ENCODE measurements at regions not wholly inside any gene's neighbourhood (a gene's known extent, or its start where the extent isn't known, plus 50 kb on each side); places are given as distances from the start of the nearest gene placed in this dataset.

DNA sequence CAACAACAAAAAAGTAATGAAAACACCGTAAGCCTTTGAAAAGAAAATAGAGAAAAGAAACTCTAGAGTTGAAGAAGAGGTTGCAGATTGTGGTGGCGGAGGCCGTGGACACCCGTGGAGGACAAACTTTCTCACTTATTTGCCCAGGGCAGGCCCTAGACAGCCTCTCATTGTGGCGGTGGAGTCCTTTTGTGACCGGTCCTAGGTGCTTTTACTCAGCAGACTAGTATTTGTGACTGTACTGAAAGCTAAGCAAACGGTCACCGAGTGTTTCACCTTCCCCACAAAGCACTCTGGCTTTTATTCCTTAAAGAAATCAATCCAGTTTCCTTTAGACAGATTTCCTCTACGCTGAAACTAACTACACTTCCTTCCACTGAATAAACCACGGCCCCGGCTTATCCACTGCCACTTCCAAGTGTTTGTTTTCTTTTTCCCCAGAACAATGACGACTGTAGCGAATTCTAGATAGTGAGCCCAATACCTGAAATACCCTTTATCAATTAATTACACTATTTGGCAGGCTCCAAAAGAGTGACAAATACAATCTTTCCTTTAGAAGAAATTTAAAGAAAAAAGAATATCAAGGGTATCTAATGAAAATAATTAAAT is 210.2 kb upstream of the TARS1 start:
- Histone ChIP-seq H3K36me3 (ENCODE audit: control insufficient read depth in 2 of 2, insufficient read depth in 2 of 2, low read length in 2 of 2) (no peaks in the 10 kb centered on the region), H3K27me3 (ENCODE audit: control insufficient read depth in 2 of 2, insufficient read depth in 2 of 2, low read length in 2 of 2) (no peaks in the 10 kb centered on the region), H3K4me3 (ENCODE audit: low read length in 2 of 2) (no peak overlapping the region), H3K9ac (ENCODE audit: low read depth in 1 of 2, low read length in 2 of 2) (no peak overlapping the region), H3K4me1 (ENCODE audit: control insufficient read depth in 2 of 2, insufficient read depth in 2 of 2, low read length in 2 of 2) (no peaks in the 10 kb centered on the region), H3K27ac (ENCODE audit: low read depth in 2 of 2, low read length in 2 of 2) (no peak overlapping the region), H3K9me3 (ENCODE audit: control insufficient read depth in 2 of 2, low read length in 2 of 2) (no peaks in the 10 kb centered on the region)

DNA sequence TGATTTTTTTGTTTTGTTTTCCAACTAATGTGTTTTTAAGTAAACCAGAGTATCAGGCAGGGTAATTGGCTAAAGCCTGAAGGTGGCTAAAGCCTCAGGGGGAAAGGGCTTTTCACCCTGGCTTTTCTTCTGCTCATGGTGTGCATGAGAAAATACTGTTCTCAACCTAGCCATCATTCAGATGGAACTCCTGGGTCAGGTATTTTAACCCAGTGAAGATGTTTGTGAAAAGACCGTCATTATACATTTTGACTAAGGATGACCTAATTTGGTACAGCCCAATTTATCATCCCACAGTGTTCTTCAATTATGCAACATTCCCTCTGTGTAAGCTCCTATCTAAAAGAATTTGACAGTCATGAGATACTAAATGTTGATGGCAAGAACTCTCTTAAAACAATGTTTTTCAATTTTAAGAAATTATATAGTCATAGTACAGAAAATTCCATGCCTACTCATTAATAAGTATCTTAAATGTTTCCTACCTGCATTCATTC is 209.5 kb upstream of the TARS1 start:
- no peaks in the 10 kb centered on the region for H3K4me1 ChIP-seq (ENCODE audit: control insufficient read depth in 2 of 2, insufficient read depth in 2 of 2, low read length in 2 of 2)
- H3K36me3 ChIP-seq (ENCODE audit: control insufficient read depth in 2 of 2, insufficient read depth in 2 of 2, low read length in 2 of 2) = no peaks in the 10 kb centered on the region
- no peak overlapping the region for H3K4me3 ChIP-seq (ENCODE audit: low read length in 2 of 2)
- no peaks in the 10 kb centered on the region for H3K9me3 ChIP-seq (ENCODE audit: control insufficient read depth in 2 of 2, low read length in 2 of 2)
- H3K27ac ChIP-seq (ENCODE audit: low read depth in 2 of 2, low read length in 2 of 2) = no peak overlapping the region
- no peak overlapping the region for H3K9ac ChIP-seq (ENCODE audit: low read depth in 1 of 2, low read length in 2 of 2)
- no peaks in the 10 kb centered on the region for H3K27me3 ChIP-seq (ENCODE audit: control insufficient read depth in 2 of 2, insufficient read depth in 2 of 2, low read length in 2 of 2)

GRCh38 chr5:33231935-33232334 is 208.8 kb upstream of the TARS1 start:
- Histone ChIP-seq H3K9ac (ENCODE audit: low read depth in 1 of 2, low read length in 2 of 2) (no peak overlapping the region), H3K4me3 (ENCODE audit: low read length in 2 of 2) (no peak overlapping the region), H3K27ac (ENCODE audit: low read depth in 2 of 2, low read length in 2 of 2) (no peak overlapping the region), H3K4me1 (ENCODE audit: control insufficient read depth in 2 of 2, insufficient read depth in 2 of 2, low read length in 2 of 2) (peaks cover 0 to under 1% of the 10 kb centered on the region in 2 donors), H3K36me3 (ENCODE audit: control insufficient read depth in 2 of 2, insufficient read depth in 2 of 2, low read length in 2 of 2) (no peaks in the 10 kb centered on the region), H3K9me3 (ENCODE audit: control insufficient read depth in 2 of 2, low read length in 2 of 2) (no peaks in the 10 kb centered on the region), H3K27me3 (ENCODE audit: control insufficient read depth in 2 of 2, insufficient read depth in 2 of 2, low read length in 2 of 2) (no peaks in the 10 kb centered on the region)

DNA sequence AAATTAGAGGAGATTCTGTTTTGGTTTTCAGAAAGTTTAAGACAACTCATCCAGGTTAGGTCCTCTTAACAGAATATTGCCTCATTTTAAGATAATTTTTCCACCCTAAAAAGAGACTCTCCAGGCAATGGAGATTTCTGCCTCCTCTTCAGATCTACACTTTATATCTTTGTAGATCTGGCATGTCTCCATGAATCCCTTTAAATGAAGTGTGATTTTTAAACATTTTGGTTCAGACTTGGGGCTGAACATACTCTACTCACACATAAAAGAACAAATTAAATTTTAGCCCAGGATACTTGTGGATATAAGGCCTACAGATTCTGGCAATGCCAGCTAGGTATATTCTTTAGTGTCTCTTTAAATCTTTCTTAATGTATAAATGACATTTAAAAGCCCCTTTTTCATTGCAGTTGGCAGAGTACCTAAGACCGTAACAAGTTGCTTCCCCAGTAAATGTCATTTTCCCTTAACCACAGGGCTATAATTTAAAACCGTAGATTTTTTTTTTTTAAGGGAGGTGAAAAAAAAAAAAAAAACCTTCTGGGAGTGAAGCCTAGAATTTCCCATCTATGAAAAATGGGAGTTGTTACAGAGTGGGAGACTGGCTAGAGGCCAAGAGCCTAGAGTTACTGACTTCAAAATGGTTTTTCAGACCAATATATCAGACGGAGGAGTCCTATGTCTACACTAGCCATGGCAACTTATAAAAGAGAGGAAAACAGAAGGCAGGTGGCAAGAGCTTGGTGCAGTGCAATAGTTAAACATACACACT is 207.8 kb upstream of the TARS1 start:
- H3K9ac ChIP-seq (ENCODE audit: low read depth in 1 of 2, low read length in 2 of 2) = no peak overlapping the region
- H3K36me3 ChIP-seq (ENCODE audit: control insufficient read depth in 2 of 2, insufficient read depth in 2 of 2, low read length in 2 of 2) = no peaks in the 10 kb centered on the region
- peaks cover 0 to 5% of the 10 kb centered on the region in 2 donors for H3K4me1 ChIP-seq (ENCODE audit: control insufficient read depth in 2 of 2, insufficient read depth in 2 of 2, low read length in 2 of 2)
- no peak overlapping the region for H3K27ac ChIP-seq (ENCODE audit: low read depth in 2 of 2, low read length in 2 of 2)
- no peaks in the 10 kb centered on the region for H3K9me3 ChIP-seq (ENCODE audit: control insufficient read depth in 2 of 2, low read length in 2 of 2)
- H3K27me3 ChIP-seq (ENCODE audit: control insufficient read depth in 2 of 2, insufficient read depth in 2 of 2, low read length in 2 of 2) = no peaks in the 10 kb centered on the region
- no peak overlapping the region for H3K4me3 ChIP-seq (ENCODE audit: low read length in 2 of 2)

DNA sequence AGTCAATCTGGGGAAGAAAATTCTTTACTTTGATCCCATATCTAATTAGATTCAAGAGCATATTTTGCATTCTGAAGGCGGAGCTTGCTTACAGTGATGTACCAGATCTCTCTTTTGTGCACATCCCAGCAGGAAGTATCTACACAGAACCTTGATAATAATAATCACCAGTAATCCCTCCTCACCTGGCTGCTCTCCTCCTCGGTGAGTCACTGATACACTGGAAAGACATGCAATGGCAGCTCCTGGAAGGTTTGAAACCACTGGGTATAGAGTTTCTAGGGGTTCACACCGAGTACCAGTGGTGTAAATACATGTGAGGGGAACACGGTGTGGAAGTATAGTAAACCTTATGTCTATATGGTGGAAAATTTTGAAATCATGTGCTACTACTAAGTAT is 205.5 kb upstream of the TARS1 start:
- H3K9ac ChIP-seq (ENCODE audit: low read depth in 1 of 2, low read length in 2 of 2) = no peak overlapping the region
- no peaks in the 10 kb centered on the region for H3K36me3 ChIP-seq (ENCODE audit: control insufficient read depth in 2 of 2, insufficient read depth in 2 of 2, low read length in 2 of 2)
- peaks cover 0 to 14% of the 10 kb centered on the region in 2 donors for H3K4me1 ChIP-seq (ENCODE audit: control insufficient read depth in 2 of 2, insufficient read depth in 2 of 2, low read length in 2 of 2)
- no peaks in the 10 kb centered on the region for H3K27me3 ChIP-seq (ENCODE audit: control insufficient read depth in 2 of 2, insufficient read depth in 2 of 2, low read length in 2 of 2)
- H3K4me3 ChIP-seq (ENCODE audit: low read length in 2 of 2) = no peak overlapping the region
- peak overlapping the region in 1 of 2 donors; percentile 2 for H3K27ac ChIP-seq (ENCODE audit: low read depth in 2 of 2, low read length in 2 of 2)
- H3K9me3 ChIP-seq (ENCODE audit: control insufficient read depth in 2 of 2, low read length in 2 of 2) = no peaks in the 10 kb centered on the region

- no peak overlapping the region for H3K9ac ChIP-seq (ENCODE audit: low read depth in 1 of 2, low read length in 2 of 2)
- no peaks in the 10 kb centered on the region for H3K9me3 ChIP-seq (ENCODE audit: control insufficient read depth in 2 of 2, low read length in 2 of 2)
- H3K27me3 ChIP-seq (ENCODE audit: control insufficient read depth in 2 of 2, insufficient read depth in 2 of 2, low read length in 2 of 2) = no peaks in the 10 kb centered on the region
- H3K4me3 ChIP-seq (ENCODE audit: low read length in 2 of 2) = no peak overlapping the region
- no peaks in the 10 kb centered on the region for H3K36me3 ChIP-seq (ENCODE audit: control insufficient read depth in 2 of 2, insufficient read depth in 2 of 2, low read length in 2 of 2)
- peak overlapping the region in 1 of 2 donors; percentile 2 for H3K27ac ChIP-seq (ENCODE audit: low read depth in 2 of 2, low read length in 2 of 2)
- peaks cover 0 to 14% of the 10 kb centered on the region in 2 donors for H3K4me1 ChIP-seq (ENCODE audit: control insufficient read depth in 2 of 2, insufficient read depth in 2 of 2, low read length in 2 of 2)
Measured at GRCh38 chr5:33235824-33236223, 204.9 kb upstream of the TARS1 start.

GRCh38 chr5:33237471-33237870 is 203.3 kb upstream of the TARS1 start:
- H3K27ac ChIP-seq (ENCODE audit: low read depth in 2 of 2, low read length in 2 of 2) = no peak overlapping the region
- peaks cover 0 to 14% of the 10 kb centered on the region in 2 donors for H3K4me1 ChIP-seq (ENCODE audit: control insufficient read depth in 2 of 2, insufficient read depth in 2 of 2, low read length in 2 of 2)
- H3K9me3 ChIP-seq (ENCODE audit: control insufficient read depth in 2 of 2, low read length in 2 of 2) = no peaks in the 10 kb centered on the region
- H3K27me3 ChIP-seq (ENCODE audit: control insufficient read depth in 2 of 2, insufficient read depth in 2 of 2, low read length in 2 of 2) = no peaks in the 10 kb centered on the region
- H3K9ac ChIP-seq (ENCODE audit: low read depth in 1 of 2, low read length in 2 of 2) = no peak overlapping the region
- H3K4me3 ChIP-seq (ENCODE audit: low read length in 2 of 2) = no peak overlapping the region
- no peaks in the 10 kb centered on the region for H3K36me3 ChIP-seq (ENCODE audit: control insufficient read depth in 2 of 2, insufficient read depth in 2 of 2, low read length in 2 of 2)

- Histone ChIP-seq H3K27me3 (ENCODE audit: control insufficient read depth in 2 of 2, insufficient read depth in 2 of 2, low read length in 2 of 2) (no peaks in the 10 kb centered on the region), H3K36me3 (ENCODE audit: control insufficient read depth in 2 of 2, insufficient read depth in 2 of 2, low read length in 2 of 2) (no peaks in the 10 kb centered on the region), H3K9ac (ENCODE audit: low read depth in 1 of 2, low read length in 2 of 2) (no peak overlapping the region), H3K4me3 (ENCODE audit: low read length in 2 of 2) (no peak overlapping the region), H3K4me1 (ENCODE audit: control insufficient read depth in 2 of 2, insufficient read depth in 2 of 2, low read length in 2 of 2) (peaks cover 0 to 14% of the 10 kb centered on the region in 2 donors), H3K9me3 (ENCODE audit: control insufficient read depth in 2 of 2, low read length in 2 of 2) (no peaks in the 10 kb centered on the region), H3K27ac (ENCODE audit: low read depth in 2 of 2, low read length in 2 of 2) (no peak overlapping the region)
Measured at GRCh38 chr5:33238826-33239695, 201.7 kb upstream of the TARS1 start.

GRCh38 chr5:33240558-33240957 is 200.2 kb upstream of the TARS1 start:
- no peaks in the 10 kb centered on the region for H3K9me3 ChIP-seq (ENCODE audit: control insufficient read depth in 2 of 2, low read length in 2 of 2)
- peaks cover 0 to 14% of the 10 kb centered on the region in 2 donors for H3K4me1 ChIP-seq (ENCODE audit: control insufficient read depth in 2 of 2, insufficient read depth in 2 of 2, low read length in 2 of 2)
- H3K9ac ChIP-seq (ENCODE audit: low read depth in 1 of 2, low read length in 2 of 2) = no peak overlapping the region

GRCh38 chr5:33241802-33242201 is 199.0 kb upstream of the TARS1 start:
- no peaks in the 10 kb centered on the region for H3K9me3 ChIP-seq (ENCODE audit: control insufficient read depth in 2 of 2, low read length in 2 of 2)

More at GRCh38 chr5:33240558-33240957, 200.2 kb upstream of the TARS1 start:
- H3K27ac ChIP-seq (ENCODE audit: low read depth in 2 of 2, low read length in 2 of 2) = no peak overlapping the region
- H3K36me3 ChIP-seq (ENCODE audit: control insufficient read depth in 2 of 2, insufficient read depth in 2 of 2, low read length in 2 of 2) = no peaks in the 10 kb centered on the region
- H3K4me3 ChIP-seq (ENCODE audit: low read length in 2 of 2) = no peak overlapping the region
- no peaks in the 10 kb centered on the region for H3K27me3 ChIP-seq (ENCODE audit: control insufficient read depth in 2 of 2, insufficient read depth in 2 of 2, low read length in 2 of 2)

More at GRCh38 chr5:33241802-33242201, 199.0 kb upstream of the TARS1 start:
- no peak overlapping the region for H3K4me3 ChIP-seq (ENCODE audit: low read length in 2 of 2)
- no peak overlapping the region for H3K9ac ChIP-seq (ENCODE audit: low read depth in 1 of 2, low read length in 2 of 2)
- H3K4me1 ChIP-seq (ENCODE audit: control insufficient read depth in 2 of 2, insufficient read depth in 2 of 2, low read length in 2 of 2) = peaks cover 0 to 14% of the 10 kb centered on the region in 2 donors
- H3K27ac ChIP-seq (ENCODE audit: low read depth in 2 of 2, low read length in 2 of 2) = no peak overlapping the region
- no peaks in the 10 kb centered on the region for H3K36me3 ChIP-seq (ENCODE audit: control insufficient read depth in 2 of 2, insufficient read depth in 2 of 2, low read length in 2 of 2)
- no peaks in the 10 kb centered on the region for H3K27me3 ChIP-seq (ENCODE audit: control insufficient read depth in 2 of 2, insufficient read depth in 2 of 2, low read length in 2 of 2)

All from mucosa of rectum (tissue), 2 donors.